ENCODE measurements at regions not wholly inside any gene's neighbourhood (a gene's known extent, or its start where the extent isn't known, plus 50 kb on each side); places are given as distances from the start of the nearest gene placed in this dataset.

DNA sequence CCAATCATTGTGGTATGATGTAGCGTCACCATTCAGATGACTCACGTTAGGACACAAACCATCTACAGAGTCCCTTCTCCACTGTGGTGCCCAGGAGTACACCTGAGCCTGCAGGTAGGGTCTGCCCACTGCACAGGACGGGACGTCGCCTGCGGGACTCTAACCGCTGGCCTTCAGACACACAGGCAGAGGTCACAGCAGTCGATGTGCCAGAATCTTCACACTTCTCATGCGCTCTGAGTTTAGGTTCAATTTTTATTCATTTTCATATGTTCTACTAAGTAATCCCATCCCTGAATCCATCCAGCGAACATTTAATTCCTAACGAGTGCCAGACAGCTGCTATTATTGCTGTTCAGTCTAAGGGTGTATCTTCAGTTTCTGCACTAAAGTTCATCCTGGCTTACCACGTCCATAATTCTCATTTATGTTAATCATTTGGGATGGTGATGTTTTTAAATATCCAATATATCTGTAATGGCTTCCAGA lies 73.3 kb downstream of the CXCL12 start:
- Mint-ChIP-seq H3K4me3 (no peak overlapping the region), H3K9me3 (ENCODE audit: low read depth) (no peaks in the 10 kb centered on the region)
- CTCF ChIA-PET = interaction anchor here (1.1 kb wide), 1 partner anchor 639 kb away, joined by 3 read pairs; no protein-coding TSS in a partner anchor

DNA sequence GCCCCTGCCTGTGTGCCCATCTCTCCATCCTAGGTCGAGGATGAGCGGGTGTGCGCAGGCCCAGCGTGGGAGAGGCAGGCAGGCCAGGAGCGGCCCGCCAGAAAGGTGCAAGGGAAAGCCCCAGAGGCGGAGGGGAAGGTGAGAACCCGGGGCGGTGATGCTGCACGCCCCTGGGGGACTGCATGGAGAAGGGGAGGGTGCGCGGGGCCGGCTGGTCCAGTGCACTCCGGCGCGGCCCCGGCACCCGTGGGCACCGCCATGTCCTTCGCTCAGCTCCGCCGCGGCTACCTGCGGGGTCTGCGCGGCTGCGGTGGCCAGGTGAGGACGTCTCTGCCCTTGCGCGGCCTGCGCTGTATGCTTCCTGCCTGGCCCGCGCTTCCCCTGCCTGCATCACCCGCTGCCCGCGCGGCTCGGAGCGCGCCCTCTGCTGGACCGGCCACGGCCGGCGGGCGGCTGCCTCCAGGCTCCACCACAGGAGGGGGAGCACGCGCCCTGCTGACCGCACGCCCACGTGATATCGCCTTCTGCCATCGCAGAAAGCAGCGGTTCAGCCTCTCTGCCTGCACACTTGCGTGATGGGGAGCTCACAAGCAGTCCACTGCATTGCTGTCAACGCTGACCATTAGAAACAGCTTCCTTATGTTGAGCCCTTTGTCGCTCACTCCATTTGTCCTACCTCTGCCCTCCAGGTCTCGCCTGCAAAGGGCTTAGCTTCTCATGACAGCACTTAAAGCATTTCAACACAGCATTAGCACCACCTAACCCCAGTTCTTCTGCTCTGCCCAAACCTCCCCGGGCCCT lies 73.9 kb downstream of the CXCL12 start:
- DNase-seq (peak; percentile 85), ATAC-seq (peak; percentile 98)
- intact Hi-C loops (cut with DNase I, micrococcal nuclease) = loop anchor here (1.0 to 5.0 kb wide), 3 partner anchors 619 to 640 kb away; no protein-coding TSS in a partner anchor
- Mint-ChIP-seq H3K9me3 (ENCODE audit: low read depth) (no peaks in the 10 kb centered on the region), H3K4me3 (no peak overlapping the region), H3K27me3 (peaks cover 18% of the 10 kb centered on the region), H3K36me3 (ENCODE audit: low read depth) (no peaks in the 10 kb centered on the region), H3K27ac (no peak overlapping the region), H3K4me1 (peaks cover 5% of the 10 kb centered on the region)
- POLR2A ChIA-PET = no interaction called here
- CTCF ChIA-PET = interaction anchor here (0.9 to 1.1 kb wide), 1 partner anchor 639 kb away, joined by 3 read pairs; no protein-coding TSS in a partner anchor

More for the DNA sequence above, 73.3 kb downstream of the CXCL12 start:
- DNase-seq (no peak), ATAC-seq (no peak)
- Mint-ChIP-seq H3K4me1 (peaks cover 5% of the 10 kb centered on the region), H3K36me3 (ENCODE audit: low read depth) (no peaks in the 10 kb centered on the region), H3K27ac (no peak overlapping the region), H3K27me3 (peaks cover 18% of the 10 kb centered on the region)
- POLR2A ChIA-PET = no interaction called here
- intact Hi-C loops (cut with DNase I, micrococcal nuclease) = loop anchor here (1.0 to 5.0 kb wide), 3 partner anchors 619 to 640 kb away; no protein-coding TSS in a partner anchor

DNA sequence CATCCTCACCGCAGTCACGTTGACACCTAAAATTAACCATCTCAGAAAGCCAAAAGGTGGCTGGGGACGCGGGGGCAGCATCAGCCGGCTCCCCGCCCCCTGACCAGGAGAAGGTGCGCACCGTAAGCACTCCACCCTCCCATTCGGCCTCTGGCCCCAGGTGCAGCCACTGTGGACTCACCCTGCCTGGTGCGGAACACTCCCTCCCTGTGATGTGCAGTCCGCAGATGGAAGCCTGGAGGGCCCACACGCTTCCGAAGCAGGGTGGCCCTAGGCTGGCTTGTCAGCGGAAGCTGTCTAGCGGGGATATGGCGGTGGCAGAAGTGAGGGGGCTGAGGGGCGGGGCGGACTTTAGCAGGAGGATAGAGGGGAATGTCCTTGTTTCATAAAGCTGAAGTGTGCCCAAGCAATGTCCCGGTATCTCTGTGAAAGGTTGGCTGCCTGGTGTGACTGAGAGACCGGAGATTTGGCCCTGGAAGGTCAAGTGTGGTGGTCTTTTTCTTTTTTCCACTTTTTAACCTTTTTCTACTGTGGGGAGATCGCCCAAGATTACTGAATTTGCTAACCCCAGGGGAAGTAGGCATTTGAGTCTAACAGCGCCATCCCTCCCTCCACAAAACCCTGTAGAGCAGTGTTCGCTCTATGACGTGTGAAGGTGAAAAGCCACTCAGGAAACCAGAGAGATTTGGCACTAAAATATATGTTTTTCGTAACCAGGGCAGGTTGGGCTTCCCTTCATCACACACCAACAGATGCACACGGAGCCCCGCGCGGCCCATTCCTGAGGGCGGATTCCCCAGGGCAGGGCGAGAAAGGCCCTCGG lies 74.7 kb downstream of the CXCL12 start:
- intact Hi-C loops (cut with DNase I, micrococcal nuclease) = loop anchor here in 1 of 2 experiments (5.0 to 10.0 kb wide), 2 partner anchors 618 to 635 kb away; no protein-coding TSS in a partner anchor
- POLR2A ChIA-PET = no interaction called here
- H3K9me3 Mint-ChIP-seq (ENCODE audit: low read depth) = no peaks in the 10 kb centered on the region
- CTCF ChIA-PET = interaction anchor here (0.9 kb wide), 1 partner anchor 638 kb away, joined by 3 read pairs; no protein-coding TSS in a partner anchor
- DNase-seq (no peak), ATAC-seq (no peak)
- peaks cover 18% of the 10 kb centered on the region for H3K27me3 Mint-ChIP-seq
- H3K36me3 Mint-ChIP-seq (ENCODE audit: low read depth) = no peaks in the 10 kb centered on the region
- no peak overlapping the region for H3K27ac Mint-ChIP-seq
- H3K4me3 Mint-ChIP-seq = no peak overlapping the region
- H3K4me1 Mint-ChIP-seq = peaks cover 5% of the 10 kb centered on the region

DNA sequence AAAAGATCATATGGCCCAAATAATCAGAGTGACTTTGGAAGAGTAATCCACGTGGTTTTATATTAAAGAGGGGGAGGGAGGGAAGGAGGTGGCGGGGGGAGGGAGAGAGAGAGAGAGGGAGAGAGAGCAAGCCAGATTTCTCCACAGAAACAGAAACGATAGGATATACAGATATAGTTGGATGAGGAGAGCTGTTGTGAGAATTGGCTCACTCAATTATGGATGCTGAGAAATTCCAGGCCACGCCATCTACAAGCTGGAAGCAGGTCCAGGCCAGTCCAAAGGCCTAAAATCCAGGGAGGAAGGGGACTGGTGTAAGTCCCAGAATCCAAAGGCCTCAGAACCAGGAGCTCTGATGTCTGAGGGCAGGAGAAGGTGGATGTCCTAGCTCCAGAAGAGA lies 75.5 kb downstream of the CXCL12 start:
- ATAC-seq (no peak), DNase-seq (no peak)
- Mint-ChIP-seq H3K27ac (no peak overlapping the region), H3K36me3 (ENCODE audit: low read depth) (no peaks in the 10 kb centered on the region), H3K4me1 (peaks cover 5% of the 10 kb centered on the region), H3K4me3 (no peak overlapping the region), H3K9me3 (ENCODE audit: low read depth) (no peaks in the 10 kb centered on the region), H3K27me3 (peaks cover 16% of the 10 kb centered on the region)
- POLR2A ChIA-PET = no interaction called here
- intact Hi-C loops (cut with DNase I, micrococcal nuclease) = loop anchor here in 1 of 2 experiments (10.0 kb wide), 1 partner anchor 635 kb away; no protein-coding TSS in a partner anchor
- CTCF ChIA-PET = interaction anchor here (0.6 to 0.7 kb wide), 2 partner anchors 421 to 785 kb away, joined by 3 to 4 read pairs; no protein-coding TSS in a partner anchor

DNA sequence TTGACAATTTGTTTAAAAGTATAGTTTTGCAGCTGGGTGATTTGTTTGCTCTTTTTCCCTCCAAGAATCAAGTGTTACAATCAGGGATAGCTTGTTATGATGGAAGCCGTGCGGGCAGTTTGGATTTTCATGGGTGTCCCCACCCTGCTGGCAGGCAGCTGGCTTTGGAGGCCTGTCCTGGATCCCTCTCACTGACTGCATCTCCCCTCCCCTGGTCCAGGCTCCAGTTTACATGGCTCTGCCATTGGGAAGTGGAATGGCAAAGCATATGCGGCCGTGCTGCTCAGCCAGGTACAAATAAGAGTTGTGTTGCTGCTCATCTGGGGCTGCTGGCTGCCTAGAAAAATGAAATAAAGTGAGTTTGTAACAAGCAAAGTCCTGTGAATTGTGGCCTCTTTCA lies 76.0 kb downstream of the CXCL12 start:
- Mint-ChIP-seq H3K9me3 (ENCODE audit: low read depth) (peaks cover 3% of the 10 kb centered on the region), H3K36me3 (ENCODE audit: low read depth) (no peaks in the 10 kb centered on the region), H3K4me1 (peaks cover 5% of the 10 kb centered on the region), H3K4me3 (no peak overlapping the region), H3K27ac (no peak overlapping the region), H3K27me3 (peaks cover 17% of the 10 kb centered on the region)
- ChIA-PET POLR2A (no interaction called here), CTCF (interaction anchor here (0.5 to 0.9 kb wide), 4 partner anchors 289 to 785 kb away, joined by 3 to 4 read pairs (median 3); no protein-coding TSS in a partner anchor)
- ATAC-seq (no peak), DNase-seq (no peak)
- intact Hi-C loops (cut with DNase I, micrococcal nuclease) = loop anchor here in 1 of 2 experiments (10.0 kb wide), 1 partner anchor 634 kb away; no protein-coding TSS in a partner anchor

DNA sequence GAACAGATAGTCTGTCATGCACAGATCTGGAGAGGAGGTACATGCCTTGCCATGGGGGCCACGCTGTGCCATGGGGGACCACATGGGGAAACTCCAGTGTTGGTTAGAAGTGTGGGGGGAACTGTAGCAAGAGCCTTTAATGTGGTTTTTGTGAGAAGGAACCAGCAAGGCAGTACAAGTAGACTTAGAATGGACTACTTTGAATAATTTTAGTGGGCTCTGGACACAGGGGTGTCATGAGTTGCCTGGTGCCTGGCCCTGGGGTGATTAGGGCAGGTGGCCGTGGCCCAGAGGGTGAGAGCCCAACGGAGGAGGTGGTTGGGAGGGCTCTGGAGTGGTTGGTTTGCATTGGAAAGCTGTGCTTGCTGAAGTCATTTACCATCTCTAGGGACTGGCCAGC lies 77.2 kb downstream of the CXCL12 start:
- no peaks in the 10 kb centered on the region for H3K36me3 Mint-ChIP-seq (ENCODE audit: low read depth)
- CTCF ChIA-PET = no interaction called here
- intact Hi-C loops (cut with DNase I, micrococcal nuclease) = loop anchor here in 1 of 2 experiments (10.0 kb wide), 1 partner anchor 633 kb away; no protein-coding TSS in a partner anchor
- peaks cover 5% of the 10 kb centered on the region for H3K4me1 Mint-ChIP-seq
- H3K27ac Mint-ChIP-seq = no peak overlapping the region
- peaks cover 3% of the 10 kb centered on the region for H3K9me3 Mint-ChIP-seq (ENCODE audit: low read depth)
- POLR2A ChIA-PET = no interaction called here
- DNase-seq (no peak), ATAC-seq (no peak)
- no peak overlapping the region for H3K4me3 Mint-ChIP-seq
- peaks cover 15% of the 10 kb centered on the region for H3K27me3 Mint-ChIP-seq

DNA sequence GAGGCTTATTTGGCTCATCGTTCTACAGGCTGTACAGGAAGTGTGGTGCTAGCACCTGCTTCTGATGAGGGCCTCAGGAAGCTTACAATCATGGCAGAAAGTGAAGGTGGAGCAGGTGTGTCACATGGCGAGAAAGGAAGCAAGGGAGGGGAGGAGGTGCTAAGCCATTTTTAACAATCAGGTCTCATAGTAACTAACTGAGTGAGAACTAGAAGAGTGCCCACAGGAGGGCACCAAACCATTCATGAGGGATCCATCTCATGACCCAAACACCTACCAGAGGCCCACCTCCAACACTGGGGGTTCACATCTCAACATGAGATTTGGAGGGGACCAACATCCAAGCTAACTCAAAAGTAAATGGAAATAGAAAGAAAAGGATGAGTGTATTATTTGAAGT lies 78.1 kb downstream of the CXCL12 start:
- peaks cover 3% of the 10 kb centered on the region for H3K9me3 Mint-ChIP-seq (ENCODE audit: low read depth)
- intact Hi-C loops (cut with DNase I, micrococcal nuclease) = loop anchor here in 1 of 2 experiments (10.0 kb wide), 1 partner anchor 632 kb away; no protein-coding TSS in a partner anchor
- POLR2A ChIA-PET = no interaction called here
- peaks cover 5% of the 10 kb centered on the region for H3K4me1 Mint-ChIP-seq
- no peak for ATAC-seq
- H3K4me3 Mint-ChIP-seq = no peak overlapping the region
- no peak for DNase-seq
- H3K27me3 Mint-ChIP-seq = peaks cover 11% of the 10 kb centered on the region
- H3K27ac Mint-ChIP-seq = no peak overlapping the region
- CTCF ChIA-PET = no interaction called here
- no peaks in the 10 kb centered on the region for H3K36me3 Mint-ChIP-seq (ENCODE audit: low read depth)

DNA sequence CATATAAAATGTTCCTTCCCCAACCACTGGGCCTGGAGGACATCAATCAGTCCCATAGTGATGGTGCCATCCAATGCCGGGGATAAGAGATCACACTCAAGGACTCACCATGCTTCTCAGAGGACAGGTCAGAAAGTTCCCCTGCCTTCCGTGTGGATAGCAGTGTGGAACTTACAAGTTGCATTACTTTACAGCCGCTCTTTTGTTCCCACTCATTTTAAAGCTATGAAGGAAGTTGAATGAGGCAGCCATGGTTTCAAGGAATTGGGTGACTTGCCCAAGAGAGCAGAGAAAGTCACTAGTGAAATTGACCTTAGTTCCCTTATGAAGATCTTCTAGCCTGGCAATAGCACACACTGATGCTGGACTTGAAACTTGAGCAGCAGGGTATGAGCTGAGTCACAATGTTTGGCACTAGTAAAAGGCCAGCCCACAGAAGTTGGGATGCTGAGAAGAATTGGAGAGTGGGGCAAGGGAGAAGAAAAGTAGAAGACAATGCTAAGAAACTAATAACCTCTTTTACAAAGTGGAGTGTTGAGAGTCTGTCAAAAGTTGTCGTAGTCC lies 78.7 kb downstream of the CXCL12 start:
- ChIA-PET POLR2A (no interaction called here), CTCF (no interaction called here)
- intact Hi-C loops (cut with DNase I, micrococcal nuclease) = loop anchor here in 1 of 2 experiments (10.0 kb wide), 1 partner anchor 631 kb away; no protein-coding TSS in a partner anchor
- DNase-seq (no peak), ATAC-seq (no peak)
- no peak overlapping the region for H3K4me3 Mint-ChIP-seq
- H3K27me3 Mint-ChIP-seq = peaks cover 6% of the 10 kb centered on the region
- peaks cover 3% of the 10 kb centered on the region for H3K9me3 Mint-ChIP-seq (ENCODE audit: low read depth)
- H3K36me3 Mint-ChIP-seq (ENCODE audit: low read depth) = no peaks in the 10 kb centered on the region
- peaks cover 1% of the 10 kb centered on the region for H3K4me1 Mint-ChIP-seq
- H3K27ac Mint-ChIP-seq = no peak overlapping the region

DNA sequence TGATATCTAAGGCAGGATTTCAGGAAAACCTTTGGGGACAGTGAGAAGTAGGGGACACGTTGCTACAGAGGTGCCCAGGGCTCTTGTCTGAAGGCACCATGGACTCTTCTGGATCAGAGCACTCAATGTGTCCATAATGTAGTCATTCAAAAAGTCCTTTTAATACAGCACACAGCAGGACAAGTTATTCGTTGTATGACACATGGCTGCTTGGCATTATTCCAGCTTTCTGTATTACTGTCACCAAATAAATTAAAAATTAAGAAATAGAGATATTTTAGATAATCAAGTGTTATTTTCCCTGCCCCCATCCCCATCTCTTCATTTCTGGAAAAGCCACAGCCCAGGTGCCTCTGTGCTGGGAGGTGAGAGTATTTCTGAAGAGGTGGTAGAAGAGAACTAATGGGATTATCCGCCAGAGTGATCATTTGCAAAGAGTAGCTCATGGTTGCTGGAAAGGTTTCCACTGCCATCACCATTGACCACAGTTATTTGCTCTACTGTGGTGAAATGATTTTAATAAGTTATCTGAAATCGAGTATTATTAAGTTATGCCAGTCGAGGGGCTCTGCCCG lies 83.0 kb downstream of the CXCL12 start:
- Mint-ChIP-seq H3K4me3 (no peak overlapping the region), H3K9me3 (ENCODE audit: low read depth) (peaks cover 3% of the 10 kb centered on the region), H3K27ac (no peak overlapping the region), H3K4me1 (no peaks in the 10 kb centered on the region), H3K36me3 (ENCODE audit: low read depth) (no peaks in the 10 kb centered on the region), H3K27me3 (peaks cover 6% of the 10 kb centered on the region)
- ChIA-PET POLR2A (no interaction called here), CTCF (no interaction called here)
- intact Hi-C loops (cut with DNase I, micrococcal nuclease) = loop anchor here in 1 of 2 experiments (10.0 kb wide), 1 partner anchor 627 kb away; no protein-coding TSS in a partner anchor
- no peak for DNase-seq
- no peak for ATAC-seq

DNA sequence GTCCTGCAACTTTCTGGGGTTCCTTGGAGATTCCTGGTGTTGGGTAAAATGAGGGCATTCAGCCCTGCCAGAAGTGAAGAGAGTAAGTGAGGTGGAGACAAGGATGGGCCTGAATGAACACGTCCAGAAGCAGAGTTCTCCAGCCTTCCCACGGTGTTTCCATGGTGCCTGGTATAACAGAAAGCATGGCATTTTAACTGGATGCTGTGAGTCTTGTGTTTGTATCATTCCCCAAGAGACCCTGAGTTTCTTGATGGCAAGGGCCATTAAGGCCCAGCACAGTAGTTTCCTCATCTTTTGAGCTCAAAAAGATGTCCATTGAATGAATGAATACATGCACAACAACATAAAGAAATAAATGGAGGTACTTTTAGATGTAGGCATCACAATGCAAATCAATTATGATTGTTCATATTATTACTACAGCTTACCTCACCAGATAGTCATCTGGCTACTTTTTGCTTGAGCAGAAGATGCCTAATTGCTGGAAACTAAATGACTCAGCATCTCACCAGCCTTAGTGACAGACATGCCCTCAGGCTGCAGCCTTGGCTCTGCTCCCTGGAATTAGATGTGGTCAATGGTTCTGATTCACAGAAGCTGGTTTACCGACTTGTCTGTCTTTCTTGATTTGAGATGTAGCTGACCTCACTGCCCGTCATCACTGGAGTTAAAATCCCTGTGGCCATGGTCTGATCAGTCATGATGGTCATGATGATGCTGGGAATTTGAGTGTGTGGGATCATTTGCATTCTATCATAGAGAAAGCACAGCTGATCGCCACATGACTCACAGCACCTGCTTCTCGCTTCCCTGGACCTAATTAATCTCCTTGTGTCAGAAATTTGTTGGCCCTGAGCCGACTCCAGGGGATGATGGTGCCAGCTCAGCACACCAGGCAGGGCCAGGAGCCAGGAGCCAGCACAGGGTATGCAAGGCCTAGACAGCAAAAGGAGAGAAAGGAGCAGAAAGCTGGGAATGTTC lies 83.9 kb downstream of the CXCL12 start:
- peaks cover 6% of the 10 kb centered on the region for H3K27me3 Mint-ChIP-seq
- H3K4me1 Mint-ChIP-seq = no peaks in the 10 kb centered on the region
- DNase-seq = peak; percentile 47
- intact Hi-C loops (cut with DNase I, micrococcal nuclease) = loop anchor here in 1 of 2 experiments (10.0 kb wide), 1 partner anchor 626 kb away; no protein-coding TSS in a partner anchor
- no peak overlapping the region for H3K4me3 Mint-ChIP-seq
- peak; percentile 87 for ATAC-seq
- CTCF ChIA-PET = interaction anchor here (0.7 kb wide), 1 partner anchor 128 kb away, joined by 3 read pairs; no protein-coding TSS in a partner anchor
- H3K27ac Mint-ChIP-seq = no peak overlapping the region
- H3K36me3 Mint-ChIP-seq (ENCODE audit: low read depth) = no peaks in the 10 kb centered on the region
- POLR2A ChIA-PET = no interaction called here
- H3K9me3 Mint-ChIP-seq (ENCODE audit: low read depth) = peaks cover 3% of the 10 kb centered on the region

All from activated CD4-positive, alpha-beta T cell treated with anti-CD3 and anti-CD28 coated beads for 36 hours (primary cell).